ENCODE measurements at regions not wholly inside any gene's neighbourhood (a gene's known extent, or its start where the extent isn't known, plus 50 kb on each side); places are given as distances from the start of the nearest gene placed in this dataset.
A peak's percentile ranks its signal among the peaks of the same experiment; 100 is the strongest.

DNA sequence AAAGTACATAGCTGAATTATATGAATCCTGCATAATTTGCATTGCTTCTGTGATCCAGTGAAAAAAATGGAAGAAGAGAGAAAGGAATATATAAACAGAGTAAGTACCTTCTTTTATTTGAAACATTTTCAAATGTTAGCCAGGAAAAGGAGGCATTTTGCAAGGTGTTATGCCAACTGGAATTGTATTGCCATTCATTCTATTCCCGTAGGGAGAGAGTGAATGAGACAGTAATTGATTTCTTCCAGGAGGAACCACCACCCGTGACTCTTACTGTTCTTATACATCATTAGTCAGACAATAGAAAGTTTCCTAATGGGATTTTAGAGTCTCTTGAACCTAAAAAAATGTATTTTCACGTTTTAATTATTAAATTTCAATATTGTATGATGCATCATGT lies 324.1 kb upstream of the ALCAM start:
- no peak overlapping the region for H3K27ac ChIP-seq (ENCODE audit: low read depth in 1 of 2, low read length in 1 of 2)
- ATAC-seq (ENCODE audit: insufficient read depth, low FRiP score), result no peak
- no peak overlapping the region for H3K9ac ChIP-seq (ENCODE audit: insufficient read depth in 1 of 2, low read length in 2 of 2)
- H3K4me3 ChIP-seq, result no peak overlapping the region
- no peaks in the 10 kb centered on the region for H3K36me3 ChIP-seq (ENCODE audit: control insufficient read depth in 4 of 4, insufficient read depth in 4 of 4, low read length in 4 of 4)
- no peaks in the 10 kb centered on the region for H3K27me3 ChIP-seq (ENCODE audit: control insufficient read depth in 3 of 3, insufficient read depth in 3 of 3, low read length in 2 of 3)
- TF ChIP-seq, protein P1, sequence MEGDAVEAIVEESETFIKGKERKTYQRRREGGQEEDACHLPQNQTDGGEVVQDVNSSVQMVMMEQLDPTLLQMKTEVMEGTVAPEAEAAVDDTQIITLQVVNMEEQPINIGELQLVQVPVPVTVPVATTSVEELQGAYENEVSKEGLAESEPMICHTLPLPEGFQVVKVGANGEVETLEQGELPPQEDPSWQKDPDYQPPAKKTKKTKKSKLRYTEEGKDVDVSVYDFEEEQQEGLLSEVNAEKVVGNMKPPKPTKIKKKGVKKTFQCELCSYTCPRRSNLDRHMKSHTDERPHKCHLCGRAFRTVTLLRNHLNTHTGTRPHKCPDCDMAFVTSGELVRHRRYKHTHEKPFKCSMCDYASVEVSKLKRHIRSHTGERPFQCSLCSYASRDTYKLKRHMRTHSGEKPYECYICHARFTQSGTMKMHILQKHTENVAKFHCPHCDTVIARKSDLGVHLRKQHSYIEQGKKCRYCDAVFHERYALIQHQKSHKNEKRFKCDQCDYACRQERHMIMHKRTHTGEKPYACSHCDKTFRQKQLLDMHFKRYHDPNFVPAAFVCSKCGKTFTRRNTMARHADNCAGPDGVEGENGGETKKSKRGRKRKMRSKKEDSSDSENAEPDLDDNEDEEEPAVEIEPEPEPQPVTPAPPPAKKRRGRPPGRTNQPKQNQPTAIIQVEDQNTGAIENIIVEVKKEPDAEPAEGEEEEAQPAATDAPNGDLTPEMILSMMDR (IDR thresholded peaks at IDR 0.05; ENCODE audit: control extremely low read depth, extremely low read depth), result no peak
- no peak for DNase-seq
- H3K9me3 ChIP-seq (ENCODE audit: control insufficient read depth in 4 of 4, insufficient read depth in 3 of 4, low read length in 3 of 4), result no peaks in the 10 kb centered on the region
- 42 to 67% methylated on average over 3 of the region's 3 CpGs for WGBS, 2 donors
- H3K4me1 ChIP-seq (ENCODE audit: control insufficient read depth in 5 of 5, insufficient read depth in 5 of 5, low read length in 5 of 5), result no peaks in the 10 kb centered on the region

DNA sequence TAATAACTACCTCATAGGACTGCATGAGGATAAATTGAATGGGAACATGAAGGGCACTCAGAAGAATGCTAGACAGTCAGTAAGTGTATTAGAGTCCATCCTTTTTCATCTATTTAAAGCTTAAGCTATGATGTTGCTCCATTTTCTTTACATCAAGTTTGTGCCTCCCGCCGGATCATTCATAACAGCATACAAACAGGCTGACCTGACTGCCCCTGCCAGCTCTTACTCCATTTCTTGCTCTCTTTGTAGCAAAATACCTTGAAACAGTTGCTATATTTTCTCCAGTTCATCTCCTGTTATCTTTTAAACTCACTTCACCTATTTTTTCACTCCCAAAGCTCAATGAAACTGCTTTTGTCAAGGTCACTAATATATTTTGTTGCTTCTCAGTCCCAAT lies 315.6 kb upstream of the ALCAM start:
- no peak overlapping the region for H3K4me3 ChIP-seq
- H3K36me3 ChIP-seq (ENCODE audit: control insufficient read depth in 4 of 4, insufficient read depth in 4 of 4, low read length in 4 of 4), result no peaks in the 10 kb centered on the region
- DNase-seq (no peak), ATAC-seq (ENCODE audit: insufficient read depth, low FRiP score) (no peak)
- H3K4me1 ChIP-seq (ENCODE audit: control insufficient read depth in 5 of 5, insufficient read depth in 5 of 5, low read length in 5 of 5), result no peaks in the 10 kb centered on the region
- no peaks in the 10 kb centered on the region for H3K9me3 ChIP-seq (ENCODE audit: control insufficient read depth in 4 of 4, insufficient read depth in 3 of 4, low read length in 3 of 4)
- H3K9ac ChIP-seq (ENCODE audit: insufficient read depth in 1 of 2, low read length in 2 of 2), result no peak overlapping the region
- no peak overlapping the region for H3K27ac ChIP-seq (ENCODE audit: low read depth in 1 of 2, low read length in 1 of 2)
- TF ChIP-seq, protein P1 (IDR thresholded peaks at IDR 0.05; ENCODE audit: control extremely low read depth, extremely low read depth), result no peak
- no peaks in the 10 kb centered on the region for H3K27me3 ChIP-seq (ENCODE audit: control insufficient read depth in 3 of 3, insufficient read depth in 3 of 3, low read length in 2 of 3)
- WGBS, 2 donors, result 70 to 95% methylated on average over 2 of the region's 2 CpGs

DNA sequence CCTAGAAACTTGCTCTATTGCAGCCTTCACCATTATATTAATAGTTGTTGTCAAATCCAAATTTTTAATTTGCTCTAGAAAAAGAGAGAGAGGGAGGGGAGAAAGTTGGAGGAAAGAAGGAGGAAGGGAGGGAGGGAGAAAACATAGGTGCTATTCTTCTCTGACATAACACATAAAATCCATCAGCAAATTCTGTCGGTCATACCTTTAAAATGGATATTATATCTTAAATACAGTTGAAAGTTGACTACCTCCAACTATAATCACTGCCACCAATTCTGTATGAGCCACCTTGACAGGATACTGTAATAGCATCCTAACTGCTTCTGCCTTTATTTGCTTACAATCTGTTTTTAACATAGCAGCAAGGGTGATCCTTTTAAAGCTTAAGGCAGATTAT lies 314.7 kb upstream of the ALCAM start:
- Histone ChIP-seq H3K27me3 (ENCODE audit: control insufficient read depth in 3 of 3, insufficient read depth in 3 of 3, low read length in 2 of 3) (no peaks in the 10 kb centered on the region), H3K36me3 (ENCODE audit: control insufficient read depth in 4 of 4, insufficient read depth in 4 of 4, low read length in 4 of 4) (no peaks in the 10 kb centered on the region), H3K27ac (ENCODE audit: low read depth in 1 of 2, low read length in 1 of 2) (no peak overlapping the region), H3K4me1 (ENCODE audit: control insufficient read depth in 5 of 5, insufficient read depth in 5 of 5, low read length in 5 of 5) (no peaks in the 10 kb centered on the region), H3K4me3 (no peak overlapping the region), H3K9me3 (ENCODE audit: control insufficient read depth in 4 of 4, insufficient read depth in 3 of 4, low read length in 3 of 4) (no peaks in the 10 kb centered on the region), H3K9ac (ENCODE audit: insufficient read depth in 1 of 2, low read length in 2 of 2) (no peak overlapping the region)
- TF ChIP-seq, protein P1 (IDR thresholded peaks at IDR 0.05; ENCODE audit: control extremely low read depth, extremely low read depth), result no peak
- DNase-seq (no peak), ATAC-seq (ENCODE audit: insufficient read depth, low FRiP score) (no peak)
- WGBS, 2 donors, result 87 to 96% methylated on average over 1 of the region's 1 CpG

DNA sequence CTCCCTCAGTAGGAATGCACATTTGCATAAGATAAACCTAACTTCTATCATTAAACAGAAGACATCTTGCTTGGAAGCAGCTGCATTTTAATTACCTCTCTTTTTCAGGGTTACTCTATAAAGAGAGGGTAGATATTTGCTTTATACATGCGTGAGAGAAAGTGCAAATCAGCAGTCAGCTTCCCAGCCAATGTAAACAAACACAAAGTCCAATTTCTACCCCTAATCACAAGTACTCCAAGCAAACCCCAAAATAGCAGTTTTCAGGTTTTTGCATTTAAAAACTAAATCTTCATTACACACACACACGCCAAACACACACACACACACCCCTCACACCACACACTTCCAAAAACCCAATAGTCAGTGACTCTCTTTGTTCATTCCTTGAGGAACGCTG lies 303.9 kb upstream of the ALCAM start:
- Histone ChIP-seq H3K27me3 (ENCODE audit: control insufficient read depth in 3 of 3, insufficient read depth in 3 of 3, low read length in 2 of 3) (no peaks in the 10 kb centered on the region), H3K9me3 (ENCODE audit: control insufficient read depth in 4 of 4, insufficient read depth in 3 of 4, low read length in 3 of 4) (peaks cover 0 to 3% (median 0%) of the 10 kb centered on the region in 4 donors), H3K4me3 (no peak overlapping the region), H3K9ac (ENCODE audit: insufficient read depth in 1 of 2, low read length in 2 of 2) (no peak overlapping the region), H3K36me3 (ENCODE audit: control insufficient read depth in 4 of 4, insufficient read depth in 4 of 4, low read length in 4 of 4) (no peaks in the 10 kb centered on the region), H3K27ac (ENCODE audit: low read depth in 1 of 2, low read length in 1 of 2) (no peak overlapping the region), H3K4me1 (ENCODE audit: control insufficient read depth in 5 of 5, insufficient read depth in 5 of 5, low read length in 5 of 5) (peaks cover 0 to 10% (median 0%) of the 10 kb centered on the region in 5 donors)
- WGBS, 2 donors, result 34 to 42% methylated on average over 3 of the region's 3 CpGs
- TF ChIP-seq, protein P1 (IDR thresholded peaks at IDR 0.05; ENCODE audit: control extremely low read depth, extremely low read depth), result no peak
- ATAC-seq (ENCODE audit: insufficient read depth, low FRiP score) (no peak), DNase-seq (peak in 2 of 3 donors; percentile 6 to 31)

Measured in lung (tissue), 11 donors.